ENCODE measurements at regions not wholly inside any gene's neighbourhood (a gene's known extent, or its start where the extent isn't known, plus 50 kb on each side); places are given as distances from the start of the nearest gene placed in this dataset.

DNA sequence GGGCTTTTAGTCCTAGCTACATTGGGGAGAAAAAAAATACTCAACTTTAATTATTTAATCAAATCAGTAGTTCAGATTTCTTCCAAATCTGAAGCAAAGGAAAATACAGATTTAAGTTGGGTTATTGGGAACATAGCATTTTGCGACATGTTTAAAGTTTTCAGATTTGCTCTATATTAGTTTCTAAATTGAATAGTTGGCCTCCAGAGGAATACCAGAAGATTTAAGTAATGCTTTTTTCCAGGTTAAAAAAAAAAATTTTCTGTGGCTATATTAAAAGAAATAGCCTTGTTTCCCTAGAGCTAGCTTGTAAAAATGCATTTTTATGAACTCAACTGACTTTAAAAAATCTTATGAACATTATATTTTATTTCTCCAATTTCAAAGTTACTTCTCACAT lies 115.9 kb downstream of the DDX53 start:
- H3K4me1 ChIP-seq, result no peaks in the 10 kb centered on the region
- H3F3A ChIP-seq (ENCODE audit: low read depth), result no peaks in the 10 kb centered on the region
- H3K4me3 ChIP-seq, result no peak overlapping the region
- H3K4me2 ChIP-seq, result no peak overlapping the region
- Mint-ChIP-seq H3K4me3 (no peak overlapping the region), H3K27ac (no peak overlapping the region), H3K36me3 (no peaks in the 10 kb centered on the region), H3K4me1 (no peaks in the 10 kb centered on the region), H3K9me3 (no peaks in the 10 kb centered on the region), H3K27me3 (ENCODE audit: insufficient read depth, low read depth) (peaks cover 2% of the 10 kb centered on the region)
- no peak overlapping the region for H3K27ac ChIP-seq
- no peak for TF ChIP-seq EZH2phosphoT487 (IDR thresholded peaks at IDR 0.05)
- TF ChIP-seq EZH2 (IDR thresholded peaks at IDR 0.05), result no peak
- TF ChIP-seq, protein P1, sequence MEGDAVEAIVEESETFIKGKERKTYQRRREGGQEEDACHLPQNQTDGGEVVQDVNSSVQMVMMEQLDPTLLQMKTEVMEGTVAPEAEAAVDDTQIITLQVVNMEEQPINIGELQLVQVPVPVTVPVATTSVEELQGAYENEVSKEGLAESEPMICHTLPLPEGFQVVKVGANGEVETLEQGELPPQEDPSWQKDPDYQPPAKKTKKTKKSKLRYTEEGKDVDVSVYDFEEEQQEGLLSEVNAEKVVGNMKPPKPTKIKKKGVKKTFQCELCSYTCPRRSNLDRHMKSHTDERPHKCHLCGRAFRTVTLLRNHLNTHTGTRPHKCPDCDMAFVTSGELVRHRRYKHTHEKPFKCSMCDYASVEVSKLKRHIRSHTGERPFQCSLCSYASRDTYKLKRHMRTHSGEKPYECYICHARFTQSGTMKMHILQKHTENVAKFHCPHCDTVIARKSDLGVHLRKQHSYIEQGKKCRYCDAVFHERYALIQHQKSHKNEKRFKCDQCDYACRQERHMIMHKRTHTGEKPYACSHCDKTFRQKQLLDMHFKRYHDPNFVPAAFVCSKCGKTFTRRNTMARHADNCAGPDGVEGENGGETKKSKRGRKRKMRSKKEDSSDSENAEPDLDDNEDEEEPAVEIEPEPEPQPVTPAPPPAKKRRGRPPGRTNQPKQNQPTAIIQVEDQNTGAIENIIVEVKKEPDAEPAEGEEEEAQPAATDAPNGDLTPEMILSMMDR (IDR thresholded peaks at IDR 0.05), result no peak
- H4K20me1 ChIP-seq (ENCODE audit: low read depth), result no peaks in the 10 kb centered on the region
- H3K9me3 ChIP-seq (ENCODE audit: low read depth), result no peaks in the 10 kb centered on the region
- no peak for DNase-seq (ENCODE audit: low spot score)
- no peaks in the 10 kb centered on the region for H3K79me2 ChIP-seq (ENCODE audit: low read depth)
- no peaks in the 10 kb centered on the region for H3K27me3 ChIP-seq
- H3K36me3 ChIP-seq, result no peaks in the 10 kb centered on the region
- H3K9ac ChIP-seq, result no peak overlapping the region
- H2AFZ ChIP-seq (replicated peaks), result no peak overlapping the region

DNA sequence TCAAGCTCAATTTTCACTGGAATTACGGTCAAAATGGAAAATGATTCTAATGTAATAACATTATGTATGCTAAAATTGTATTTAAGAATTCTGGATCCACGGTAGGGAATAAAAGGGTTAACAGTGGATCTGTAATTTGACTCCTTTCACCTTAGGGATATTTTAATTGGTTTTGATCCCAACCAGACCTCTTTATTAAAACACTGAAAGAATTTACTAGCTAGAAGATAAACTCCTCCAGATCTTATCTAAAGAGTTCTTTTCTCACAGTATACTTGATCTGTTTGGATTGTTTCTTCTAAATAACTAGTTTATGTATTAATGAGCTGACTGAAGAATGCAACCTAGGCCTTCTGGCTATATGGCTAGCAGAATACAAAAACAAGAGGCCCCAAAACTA lies 118.4 kb downstream of the DDX53 start:
- no peaks in the 10 kb centered on the region for H3K79me2 ChIP-seq (ENCODE audit: low read depth)
- no peak overlapping the region for H3K4me3 ChIP-seq
- DNase-seq (ENCODE audit: low spot score), result no peak
- H3K4me1 ChIP-seq, result no peaks in the 10 kb centered on the region
- no peaks in the 10 kb centered on the region for H3K27me3 ChIP-seq
- H2AFZ ChIP-seq (replicated peaks), result no peak overlapping the region
- no peaks in the 10 kb centered on the region for H3K36me3 Mint-ChIP-seq
- H3F3A ChIP-seq (ENCODE audit: low read depth), result no peaks in the 10 kb centered on the region
- no peak overlapping the region for H3K9ac ChIP-seq
- H3K4me2 ChIP-seq, result no peak overlapping the region
- no peaks in the 10 kb centered on the region for H3K36me3 ChIP-seq
- no peaks in the 10 kb centered on the region for H3K9me3 Mint-ChIP-seq
- no peak overlapping the region for H3K27ac ChIP-seq
- H3K4me1 Mint-ChIP-seq, result no peaks in the 10 kb centered on the region
- H4K20me1 ChIP-seq (ENCODE audit: low read depth), result no peaks in the 10 kb centered on the region
- no peaks in the 10 kb centered on the region for H3K9me3 ChIP-seq (ENCODE audit: low read depth)
- no peak overlapping the region for H3K4me3 Mint-ChIP-seq
- H3K27ac Mint-ChIP-seq, result no peak overlapping the region
- no peaks in the 10 kb centered on the region for H3K27me3 Mint-ChIP-seq (ENCODE audit: insufficient read depth, low read depth)
- TF ChIP-seq EZH2 (IDR thresholded peaks at IDR 0.05) (no peak), EZH2phosphoT487 (IDR thresholded peaks at IDR 0.05) (no peak)
- TF ChIP-seq, protein P1 (IDR thresholded peaks at IDR 0.05), result no peak

DNA sequence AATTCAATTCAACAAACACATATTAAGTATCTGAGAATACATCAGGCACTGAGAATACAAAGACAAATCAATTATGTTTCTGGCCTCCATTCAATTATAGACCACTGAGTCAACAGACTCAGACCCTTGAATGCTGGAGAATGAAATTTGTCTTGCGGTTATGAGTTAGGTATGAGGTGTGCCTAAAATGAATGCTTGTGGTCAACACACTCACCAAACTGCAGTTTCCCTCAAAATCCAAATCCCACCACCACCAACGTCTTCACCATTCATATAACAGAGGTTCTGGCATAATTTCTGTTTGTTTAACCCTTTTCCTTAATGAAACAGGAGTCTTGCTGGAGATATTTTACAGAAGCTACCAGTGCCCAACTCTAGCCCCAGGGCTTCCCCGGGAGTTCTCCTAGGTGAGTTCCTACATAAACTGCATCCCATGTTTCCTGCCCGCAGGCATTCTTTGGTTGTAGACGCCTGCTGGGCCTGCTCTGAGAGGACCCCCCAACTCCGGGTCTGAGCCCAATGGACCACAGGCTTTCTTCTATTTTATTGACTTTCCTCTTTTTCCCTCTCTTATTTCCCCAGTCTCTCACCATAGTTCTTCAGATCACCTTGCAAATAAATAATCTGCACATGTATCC lies 119.2 kb downstream of the DDX53 start:
- no peak overlapping the region for H3K9ac ChIP-seq
- H3K27me3 Mint-ChIP-seq (ENCODE audit: insufficient read depth, low read depth), result no peaks in the 10 kb centered on the region
- no peak overlapping the region for H3K27ac ChIP-seq
- no peak overlapping the region for H3K4me2 ChIP-seq
- H3K9me3 ChIP-seq (ENCODE audit: low read depth), result no peaks in the 10 kb centered on the region
- no peaks in the 10 kb centered on the region for H3K36me3 ChIP-seq
- no peaks in the 10 kb centered on the region for H3K36me3 Mint-ChIP-seq
- no peaks in the 10 kb centered on the region for H3K79me2 ChIP-seq (ENCODE audit: low read depth)
- no peak overlapping the region for H2AFZ ChIP-seq (replicated peaks)
- H3K4me1 Mint-ChIP-seq, result no peaks in the 10 kb centered on the region
- no peaks in the 10 kb centered on the region for H3K9me3 Mint-ChIP-seq
- H3K4me3 ChIP-seq, result no peak overlapping the region
- no peaks in the 10 kb centered on the region for H3F3A ChIP-seq (ENCODE audit: low read depth)
- no peaks in the 10 kb centered on the region for H3K4me1 ChIP-seq
- H3K4me3 Mint-ChIP-seq, result no peak overlapping the region
- no peak overlapping the region for H3K27ac Mint-ChIP-seq
- no peaks in the 10 kb centered on the region for H3K27me3 ChIP-seq
- no peaks in the 10 kb centered on the region for H4K20me1 ChIP-seq (ENCODE audit: low read depth)
- TF ChIP-seq EZH2 (IDR thresholded peaks at IDR 0.05) (no peak), EZH2phosphoT487 (IDR thresholded peaks at IDR 0.05) (no peak)
- TF ChIP-seq, protein P1 (IDR thresholded peaks at IDR 0.05), result no peak
- DNase-seq (ENCODE audit: low spot score), result no peak

All from neural progenitor cell (in vitro differentiated cells).